Hepatocyte (in vitro differentiated cells): ENCODE measurements at regions not wholly inside any gene's neighbourhood (a gene's known extent, or its start where the extent isn't known, plus 50 kb on each side); places are given as distances from the start of the nearest gene placed in this dataset.

Source experiments
- EZH2 ChIP-seq: fragments of 200-600 bp; sonication (generic); IDR thresholded peaks from 2 replicates; pipeline ENCODE4 v1.6.1; 2016; ENCODE audit warnings: antibody characterized with exemption, mild to moderate bottlenecking, borderline replicate concordance
- TF ChIP-seq, protein P1 (sequence below): fragments of 200-600 bp; sonication (generic); IDR thresholded peaks from 2 replicates; pipeline ENCODE4 v1.5.1; 2016; ENCODE audit warnings: antibody characterized with exemption, mild to moderate bottlenecking; ENCODE audit not compliant: poor library complexity

- TF ChIP-seq, protein P1, sequence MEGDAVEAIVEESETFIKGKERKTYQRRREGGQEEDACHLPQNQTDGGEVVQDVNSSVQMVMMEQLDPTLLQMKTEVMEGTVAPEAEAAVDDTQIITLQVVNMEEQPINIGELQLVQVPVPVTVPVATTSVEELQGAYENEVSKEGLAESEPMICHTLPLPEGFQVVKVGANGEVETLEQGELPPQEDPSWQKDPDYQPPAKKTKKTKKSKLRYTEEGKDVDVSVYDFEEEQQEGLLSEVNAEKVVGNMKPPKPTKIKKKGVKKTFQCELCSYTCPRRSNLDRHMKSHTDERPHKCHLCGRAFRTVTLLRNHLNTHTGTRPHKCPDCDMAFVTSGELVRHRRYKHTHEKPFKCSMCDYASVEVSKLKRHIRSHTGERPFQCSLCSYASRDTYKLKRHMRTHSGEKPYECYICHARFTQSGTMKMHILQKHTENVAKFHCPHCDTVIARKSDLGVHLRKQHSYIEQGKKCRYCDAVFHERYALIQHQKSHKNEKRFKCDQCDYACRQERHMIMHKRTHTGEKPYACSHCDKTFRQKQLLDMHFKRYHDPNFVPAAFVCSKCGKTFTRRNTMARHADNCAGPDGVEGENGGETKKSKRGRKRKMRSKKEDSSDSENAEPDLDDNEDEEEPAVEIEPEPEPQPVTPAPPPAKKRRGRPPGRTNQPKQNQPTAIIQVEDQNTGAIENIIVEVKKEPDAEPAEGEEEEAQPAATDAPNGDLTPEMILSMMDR: no peak
- no peak for TF ChIP-seq EZH2
Measured at GRCh38 chr5:71996789-71997188, 110.5 kb upstream of the MAP1B start.
